Fibroblast of upper back skin (primary cell): ENCODE measurements at regions not wholly inside any gene's neighbourhood (a gene's known extent, or its start where the extent isn't known, plus 50 kb on each side); places are given as distances from the start of the nearest gene placed in this dataset.
A peak's percentile ranks its signal among the peaks of the same experiment; 100 is the strongest.

Experiments used
- DNase-seq: peaks from one replicate; pipeline ENCODE4 v3.0.0-alpha.2; 2013

- DNase-seq, result no peak
Observed at GRCh38 chr14:80146941-80147340, 64.4 kb downstream of the DIO2 start.

- DNase-seq, result no peak
Observed at GRCh38 chr14:80136358-80136757, 74.9 kb downstream of the DIO2 start.

- DNase-seq, result no peak
Observed at GRCh38 chr14:80135305-80136088, 75.8 kb downstream of the DIO2 start.

GRCh38 chr14:80134321-80134720 is 77.0 kb downstream of the DIO2 start:
- DNase-seq, result no peak

GRCh38 chr14:80133457-80133856 is 77.8 kb downstream of the DIO2 start:
- DNase-seq, result no peak

GRCh38 chr14:80127466-80127865 is 83.8 kb downstream of the DIO2 start:
- no peak for DNase-seq

- DNase-seq, result no peak
Observed at GRCh38 chr14:80124794-80125193, 86.5 kb downstream of the DIO2 start.

- DNase-seq, result no peak
Observed at GRCh38 chr14:80117876-80118275, 93.4 kb downstream of the DIO2 start.

GRCh38 chr14:80116157-80116556 is 95.1 kb downstream of the DIO2 start:
- no peak for DNase-seq

GRCh38 chr14:80110721-80111120 is 100.6 kb downstream of the DIO2 start:
- no peak for DNase-seq

GRCh38 chr14:80109055-80109454 is 102.2 kb downstream of the DIO2 start:
- no peak for DNase-seq

GRCh38 chr14:80108430-80108829 is 102.9 kb downstream of the DIO2 start:
- DNase-seq, result no peak

GRCh38 chr14:80105488-80105994 is 105.8 kb downstream of the DIO2 start:
- DNase-seq, result no peak

- DNase-seq, result no peak
Observed at GRCh38 chr14:80101835-80102234, 109.5 kb downstream of the DIO2 start.

GRCh38 chr14:80100681-80101080 is 110.6 kb downstream of the DIO2 start:
- no peak for DNase-seq

- peak; percentile 77 for DNase-seq
Observed at GRCh38 chr14:80095623-80096022, 115.7 kb downstream of the DIO2 start.

GRCh38 chr14:80087411-80087810 is 123.9 kb downstream of the DIO2 start:
- no peak for DNase-seq

GRCh38 chr14:80084196-80084595 is 127.1 kb downstream of the DIO2 start:
- DNase-seq, result no peak

GRCh38 chr14:80080601-80081000 is 130.7 kb downstream of the DIO2 start:
- DNase-seq, result no peak

GRCh38 chr14:80078501-80078900 is 132.8 kb downstream of the DIO2 start:
- DNase-seq, result no peak

GRCh38 chr14:80077262-80077661 is 134.0 kb downstream of the DIO2 start:
- peak; percentile 32 for DNase-seq

GRCh38 chr14:80074900-80075574 is 136.3 kb downstream of the DIO2 start:
- no peak for DNase-seq

- no peak for DNase-seq
Observed at GRCh38 chr14:80059041-80059440, 152.3 kb downstream of the DIO2 start.

- DNase-seq, result no peak
Observed at GRCh38 chr14:80056497-80056801, 154.9 kb downstream of the DIO2 start.
